ENCODE measurements at regions not wholly inside any gene's neighbourhood (a gene's known extent, or its start where the extent isn't known, plus 50 kb on each side); places are given as distances from the start of the nearest gene placed in this dataset.

DNA sequence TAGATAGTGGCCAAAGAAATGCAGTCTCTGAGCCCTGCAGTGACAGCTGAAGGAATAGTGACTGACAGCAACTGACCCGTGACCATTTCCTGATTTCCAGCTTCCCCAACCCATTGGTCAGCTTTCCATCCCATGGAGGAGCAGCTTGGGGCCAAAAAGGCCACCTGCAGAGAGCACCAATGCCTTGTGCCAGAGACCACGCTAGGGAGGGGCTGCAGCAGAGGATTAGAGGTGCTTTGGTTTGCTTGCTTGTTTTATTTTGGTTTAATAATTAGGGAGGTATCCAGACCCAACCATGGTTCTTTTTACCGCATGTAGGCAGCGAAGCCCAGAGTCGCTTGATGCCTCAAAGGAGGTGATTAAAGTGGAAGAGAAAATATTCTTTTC lies 61.3 kb upstream of the SIAH1 start (continued):
- TF ChIP-seq MXD4 (CRISPR knock-in tag; IDR thresholded peaks at IDR 0.05; ENCODE audit: borderline replicate concordance) = no peak

DNA sequence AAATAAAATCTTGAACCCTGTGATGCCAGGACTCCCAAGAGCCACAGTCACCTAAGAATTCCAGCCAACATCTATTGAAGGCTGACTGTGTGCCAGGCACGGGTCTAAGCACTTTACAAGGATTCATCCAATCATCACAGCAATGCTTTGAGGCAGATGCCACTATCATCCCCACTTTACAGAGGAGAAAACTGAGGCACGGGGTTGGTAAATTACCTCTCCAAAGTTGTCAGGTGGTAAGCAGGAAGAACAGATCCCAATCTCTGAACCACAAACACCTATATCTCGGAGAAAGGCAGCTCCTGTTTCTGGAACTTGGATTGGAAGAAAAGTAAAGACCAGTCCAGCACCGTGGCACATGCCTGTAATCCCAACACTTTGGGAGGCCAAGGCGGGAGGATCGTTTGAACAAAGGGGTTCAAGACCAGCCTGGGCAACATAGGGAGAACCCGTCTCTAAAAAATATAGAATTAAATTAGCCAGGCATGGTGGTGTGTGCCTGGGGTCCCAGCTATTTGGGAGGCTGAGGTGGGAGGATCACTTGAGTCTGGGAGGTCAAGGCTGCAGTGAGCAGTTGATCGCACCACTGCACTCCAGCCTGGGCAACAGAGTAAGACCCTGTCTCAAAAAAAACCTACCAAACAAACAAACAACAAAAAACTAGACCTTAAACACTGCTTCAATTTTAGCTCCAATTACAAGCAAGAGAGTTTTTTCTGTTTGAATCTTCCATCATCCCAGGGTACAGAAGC lies 60.7 kb upstream of the SIAH1 start:
- H3K36me3 Mint-ChIP-seq = no peaks in the 10 kb centered on the region
- no peak overlapping the region for H3K4me3 Mint-ChIP-seq
- H3K9me3 Mint-ChIP-seq = no peaks in the 10 kb centered on the region
- ChIA-PET POLR2A (no interaction called here), CTCF (no interaction called here)
- TF ChIP-seq MLX (CRISPR knock-in tag; IDR thresholded peaks at IDR 0.05) = no peak
- TF ChIP-seq ZNF423 (CRISPR knock-in tag; IDR thresholded peaks at IDR 0.05) = no peak
- TF ChIP-seq ZNF396 (CRISPR knock-in tag; IDR thresholded peaks at IDR 0.05; ENCODE audit: borderline replicate concordance) = no peak
- no peak for TF ChIP-seq CTCF (IDR thresholded peaks at IDR 0.05)
- TF ChIP-seq, protein P1, sequence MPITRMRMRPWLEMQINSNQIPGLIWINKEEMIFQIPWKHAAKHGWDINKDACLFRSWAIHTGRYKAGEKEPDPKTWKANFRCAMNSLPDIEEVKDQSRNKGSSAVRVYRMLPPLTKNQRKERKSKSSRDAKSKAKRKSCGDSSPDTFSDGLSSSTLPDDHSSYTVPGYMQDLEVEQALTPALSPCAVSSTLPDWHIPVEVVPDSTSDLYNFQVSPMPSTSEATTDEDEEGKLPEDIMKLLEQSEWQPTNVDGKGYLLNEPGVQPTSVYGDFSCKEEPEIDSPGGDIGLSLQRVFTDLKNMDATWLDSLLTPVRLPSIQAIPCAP (CRISPR knock-in tag; IDR thresholded peaks at IDR 0.05) = no peak
- no peaks in the 10 kb centered on the region for H3K27me3 Mint-ChIP-seq (ENCODE audit: low read depth)
- ATAC-seq = no peak
- DNase-seq (ENCODE audit: low spot score) = no peak
- no peak overlapping the region for H3K27ac Mint-ChIP-seq
- peaks cover 5% of the 10 kb centered on the region for H3K4me1 Mint-ChIP-seq

- no peak for TF ChIP-seq MLX (CRISPR knock-in tag; IDR thresholded peaks at IDR 0.05)
- TF ChIP-seq JUN (CRISPR knock-in tag; IDR thresholded peaks at IDR 0.05) = no peak
- TF ChIP-seq NR3C1 (CRISPR knock-in tag; conservative IDR thresholded peaks at IDR 0.05; ENCODE audit: low read depth) = no peak
- TF ChIP-seq, protein P2, sequence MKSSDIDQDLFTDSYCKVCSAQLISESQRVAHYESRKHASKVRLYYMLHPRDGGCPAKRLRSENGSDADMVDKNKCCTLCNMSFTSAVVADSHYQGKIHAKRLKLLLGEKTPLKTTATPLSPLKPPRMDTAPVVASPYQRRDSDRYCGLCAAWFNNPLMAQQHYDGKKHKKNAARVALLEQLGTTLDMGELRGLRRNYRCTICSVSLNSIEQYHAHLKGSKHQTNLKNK (CRISPR knock-in tag; IDR thresholded peaks at IDR 0.05) = no peak
- no peak for TF ChIP-seq TEAD4 (CRISPR knock-in tag; IDR thresholded peaks at IDR 0.05)
- TF ChIP-seq, protein P3, sequence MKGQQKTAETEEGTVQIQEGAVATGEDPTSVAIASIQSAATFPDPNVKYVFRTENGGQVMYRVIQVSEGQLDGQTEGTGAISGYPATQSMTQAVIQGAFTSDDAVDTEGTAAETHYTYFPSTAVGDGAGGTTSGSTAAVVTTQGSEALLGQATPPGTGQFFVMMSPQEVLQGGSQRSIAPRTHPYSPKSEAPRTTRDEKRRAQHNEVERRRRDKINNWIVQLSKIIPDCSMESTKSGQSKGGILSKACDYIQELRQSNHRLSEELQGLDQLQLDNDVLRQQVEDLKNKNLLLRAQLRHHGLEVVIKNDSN (CRISPR knock-in tag; IDR thresholded peaks at IDR 0.05) = no peak
- TF ChIP-seq ELF4 (CRISPR knock-in tag; IDR thresholded peaks at IDR 0.05; ENCODE audit: low read depth) = no peak
- no peak for TF ChIP-seq NFYB (CRISPR knock-in tag; conservative IDR thresholded peaks at IDR 0.05; ENCODE audit: low read depth)
- TF ChIP-seq, protein P4, sequence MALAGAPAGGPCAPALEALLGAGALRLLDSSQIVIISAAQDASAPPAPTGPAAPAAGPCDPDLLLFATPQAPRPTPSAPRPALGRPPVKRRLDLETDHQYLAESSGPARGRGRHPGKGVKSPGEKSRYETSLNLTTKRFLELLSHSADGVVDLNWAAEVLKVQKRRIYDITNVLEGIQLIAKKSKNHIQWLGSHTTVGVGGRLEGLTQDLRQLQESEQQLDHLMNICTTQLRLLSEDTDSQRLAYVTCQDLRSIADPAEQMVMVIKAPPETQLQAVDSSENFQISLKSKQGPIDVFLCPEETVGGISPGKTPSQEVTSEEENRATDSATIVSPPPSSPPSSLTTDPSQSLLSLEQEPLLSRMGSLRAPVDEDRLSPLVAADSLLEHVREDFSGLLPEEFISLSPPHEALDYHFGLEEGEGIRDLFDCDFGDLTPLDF (CRISPR knock-in tag; IDR thresholded peaks at IDR 0.05) = no peak
- no peak for TF ChIP-seq NFE2L1 (CRISPR knock-in tag; IDR thresholded peaks at IDR 0.05)
- TF ChIP-seq SOX15 (CRISPR knock-in tag; IDR thresholded peaks at IDR 0.05) = no peak
- no peak for TF ChIP-seq MXD4 (CRISPR knock-in tag; IDR thresholded peaks at IDR 0.05; ENCODE audit: borderline replicate concordance)
- no peak for TF ChIP-seq GRHL2 (CRISPR knock-in tag; IDR thresholded peaks at IDR 0.05; ENCODE audit: insufficient replicate concordance, severe bottlenecking)
- Mint-ChIP-seq H3K4me1 (peaks cover 5% of the 10 kb centered on the region), H3K27me3 (ENCODE audit: low read depth) (no peaks in the 10 kb centered on the region), H3K36me3 (no peaks in the 10 kb centered on the region), H3K4me3 (no peak overlapping the region), H3K9me3 (no peaks in the 10 kb centered on the region), H3K27ac (no peak overlapping the region)
- DNase-seq (ENCODE audit: low spot score) (no peak), ATAC-seq (no peak)
- CTCF ChIA-PET = interaction anchor here (1.1 to 1.4 kb wide), 2 partner anchors 179 to 186 kb away, joined by 3 to 4 read pairs; no protein-coding TSS in a partner anchor
- POLR2A ChIA-PET = no interaction called here
Observed at GRCh38 chr16:48444574-48444973, 59.4 kb upstream of the SIAH1 start.
